HG03521 (cell line): ENCODE measurements at regions not wholly inside any gene's neighbourhood (a gene's known extent, or its start where the extent isn't known, plus 50 kb on each side); places are given as distances from the start of the nearest gene placed in this dataset.
"Not testable (repeated sequence)": the region's sequence is repeated elsewhere in the genome, so short reads cannot be mapped to it uniquely, and the experiment has no call there.

Experiments used
- ATAC-seq: cut with Tn5 transposase; IDR thresholded peaks from one replicate; pipeline ENCODE4 v1.9.1; 2021; ENCODE audit warnings: mild to moderate bottlenecking, moderate library complexity; ENCODE audit not compliant: unreplicated experiment

- no peak for ATAC-seq
These were observed 192.5 kb downstream of the TECRL start for GRCh38 chr4:64216741-64217140.

GRCh38 chr4:64205376-64205775, 203.9 kb downstream of the TECRL start:
- no peak for ATAC-seq

- ATAC-seq, result no peak
These were observed 209.2 kb downstream of the TECRL start for GRCh38 chr4:64200001-64200555.

GRCh38 chr4:64195582-64195981, 213.7 kb downstream of the TECRL start:
- no peak for ATAC-seq

GRCh38 chr4:64192731-64193412, 216.4 kb downstream of the TECRL start:
- ATAC-seq, result no peak

- ATAC-seq, result no peak
These were observed 234.9 kb downstream of the TECRL start for GRCh38 chr4:64174247-64174882.

- no peak for ATAC-seq
These were observed 242.9 kb downstream of the TECRL start for GRCh38 chr4:64166365-64166764.

- peak; percentile 54 for ATAC-seq
These were observed 250.5 kb downstream of the TECRL start for GRCh38 chr4:64158648-64159326.

- ATAC-seq, result no peak
These were observed 251.9 kb downstream of the TECRL start for GRCh38 chr4:64157397-64157796.

- no peak for ATAC-seq
These were observed 253.0 kb downstream of the TECRL start for GRCh38 chr4:64156253-64156652.

GRCh38 chr4:64146030-64146429, 263.2 kb downstream of the TECRL start:
- ATAC-seq, result no peak

GRCh38 chr4:64144994-64145393, 264.3 kb downstream of the TECRL start:
- no peak for ATAC-seq

GRCh38 chr4:64130907-64131306, 278.3 kb downstream of the TECRL start:
- ATAC-seq, result no peak

- no peak for ATAC-seq
These were observed 283.9 kb downstream of the TECRL start for GRCh38 chr4:64125354-64125753.

GRCh38 chr4:64121803-64122202, 287.4 kb downstream of the TECRL start:
- ATAC-seq, result no peak

- no peak for ATAC-seq
These were observed 303.3 kb downstream of the TECRL start for GRCh38 chr4:64105903-64106302.

GRCh38 chr4:64095398-64095797, 313.9 kb downstream of the TECRL start:
- ATAC-seq, result no peak

- no peak for ATAC-seq
These were observed 329.9 kb downstream of the TECRL start for GRCh38 chr4:64079316-64079715.

- no peak for ATAC-seq
These were observed 341.2 kb downstream of the TECRL start for GRCh38 chr4:64068096-64068495.

GRCh38 chr4:64062991-64063390, 346.3 kb downstream of the TECRL start:
- ATAC-seq, result no peak

GRCh38 chr4:64037033-64037432, 372.2 kb downstream of the TECRL start:
- not testable (repeated sequence) for ATAC-seq

GRCh38 chr4:64022560-64022959, 386.7 kb downstream of the TECRL start:
- ATAC-seq, result no peak
